ENCODE measurements at regions not wholly inside any gene's neighbourhood (a gene's known extent, or its start where the extent isn't known, plus 50 kb on each side); places are given as distances from the start of the nearest gene placed in this dataset.

DNA sequence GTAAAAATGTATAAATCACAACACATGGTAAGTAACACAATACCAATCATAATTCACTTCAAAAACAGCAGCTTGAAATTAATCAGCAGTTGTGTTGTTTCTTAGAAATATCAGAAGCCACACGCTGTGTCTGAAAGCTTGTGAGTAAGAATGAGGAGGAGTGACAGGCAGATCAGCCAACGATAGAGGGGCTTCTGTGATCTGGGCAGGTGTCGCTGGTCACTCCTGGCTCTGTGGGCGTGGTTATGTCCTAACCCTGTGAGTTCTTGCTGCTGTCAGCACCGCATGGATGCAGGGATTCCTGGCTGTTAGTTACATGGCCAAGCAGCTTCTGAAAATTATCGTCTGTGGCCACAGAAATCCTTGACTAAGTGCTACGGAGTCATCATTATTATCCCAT, 123.4 kb downstream of the SLC25A47 start:
- TF ChIP-seq, protein P1, sequence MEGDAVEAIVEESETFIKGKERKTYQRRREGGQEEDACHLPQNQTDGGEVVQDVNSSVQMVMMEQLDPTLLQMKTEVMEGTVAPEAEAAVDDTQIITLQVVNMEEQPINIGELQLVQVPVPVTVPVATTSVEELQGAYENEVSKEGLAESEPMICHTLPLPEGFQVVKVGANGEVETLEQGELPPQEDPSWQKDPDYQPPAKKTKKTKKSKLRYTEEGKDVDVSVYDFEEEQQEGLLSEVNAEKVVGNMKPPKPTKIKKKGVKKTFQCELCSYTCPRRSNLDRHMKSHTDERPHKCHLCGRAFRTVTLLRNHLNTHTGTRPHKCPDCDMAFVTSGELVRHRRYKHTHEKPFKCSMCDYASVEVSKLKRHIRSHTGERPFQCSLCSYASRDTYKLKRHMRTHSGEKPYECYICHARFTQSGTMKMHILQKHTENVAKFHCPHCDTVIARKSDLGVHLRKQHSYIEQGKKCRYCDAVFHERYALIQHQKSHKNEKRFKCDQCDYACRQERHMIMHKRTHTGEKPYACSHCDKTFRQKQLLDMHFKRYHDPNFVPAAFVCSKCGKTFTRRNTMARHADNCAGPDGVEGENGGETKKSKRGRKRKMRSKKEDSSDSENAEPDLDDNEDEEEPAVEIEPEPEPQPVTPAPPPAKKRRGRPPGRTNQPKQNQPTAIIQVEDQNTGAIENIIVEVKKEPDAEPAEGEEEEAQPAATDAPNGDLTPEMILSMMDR (IDR thresholded peaks at IDR 0.05; ENCODE audit: insufficient read depth, low read depth, low read length), result no peak
- no peak for TF ChIP-seq EZH2 (IDR thresholded peaks at IDR 0.05; ENCODE audit: insufficient read depth, low read length)
